HCT116 (cell line): ENCODE measurements at regions not wholly inside any gene's neighbourhood (a gene's known extent, or its start where the extent isn't known, plus 50 kb on each side); places are given as distances from the start of the nearest gene placed in this dataset.
"Not testable (repeated sequence)": the region's sequence is repeated elsewhere in the genome, so short reads cannot be mapped to it uniquely, and the experiment has no call there.

Experiments
- ATAC-seq: fragments of 200-7000 bp; cut with Tn5 transposase; 2 replicates; pipeline ENCODE4 v1.9.1; 2020; ENCODE audit warnings: mild to moderate bottlenecking, moderate library complexity
- BruUV-seq: library from RNA; stranded (reverse); fragments of 400-500 nt; replicated peaks from 2 replicates; lab custom pipeline; 2021; lab: Mats Ljungman, UMichigan
- CTCF ChIA-PET: fragments of 300-600 bp; sonication (Branson Sonifier 250); formaldehyde crosslinking; loops from one replicate; lab custom pipeline; 2021; ENCODE audit warnings: antibody characterized with exemption; lab: Charles Lee
- POLR2A ChIA-PET: fragments of 300-600, 350-600 bp; sonication (Branson Sonifier 250); formaldehyde crosslinking; loops from one replicate; lab custom pipeline; 2021; ENCODE audit warnings: antibody characterized with exemption; lab: Charles Lee
- RAD21 ChIA-PET, 2 experiments: fragments of 300-600 bp; sonication (Branson Sonifier 250); formaldehyde crosslinking; loops; one replicate each; lab custom pipeline; 2023; ENCODE audit warnings: low total read pairs in 2 of 2; ENCODE audit not compliant: uncharacterized antibody in 2 of 2, unreplicated experiment in 2 of 2, low non-redundant PET in 1 of 2; lab: Charles Lee
- DNase-seq: peaks from one replicate; pipeline ENCODE4 v3.0.0-alpha.2; 2010; ENCODE audit warnings: low read depth, low spot score
- H2AFZ ChIP-seq: fragments of 200-600 bp; shearing (Covaris generic), sonication (generic); 2 replicates; pipeline ENCODE4 v1.6.1; 2017; ENCODE audit warnings: low read depth, mixed run types, mixed read lengths, antibody characterized with exemption, low read length; ENCODE audit not compliant: poor library complexity, severe bottlenecking
- H3K27ac ChIP-seq: 2 replicates; pipeline ENCODE4 v1.5.1; 2012; ENCODE audit warnings: low read depth, low read length
- H3K27me3 ChIP-seq: fragments of 200-600 bp; sonication (generic); 2 replicates; pipeline ENCODE4 v1.6.1; 2016; ENCODE audit warnings: mixed run types, low read length, mixed read lengths; ENCODE audit not compliant: insufficient read depth
- H3K36me3 ChIP-seq, 2 experiments: fragments of 200-500 bp in 1 of 2; fragments of 200-600 bp in 1 of 2; sonication (Bioruptor generic) in 1 of 2; sonication (generic) in 1 of 2; 2 replicates each; pipeline versions ENCODE4 v1.5.1 to v1.6.1; 2014 to 2016; ENCODE audit warnings: low read length in 2 of 2, inconsistent platforms in 1 of 2, mixed read lengths in 1 of 2, mixed run types in 1 of 2; ENCODE audit not compliant: insufficient read depth in 2 of 2, control insufficient read depth in 1 of 2
- H3K4me1 ChIP-seq, 2 experiments: fragments of 200-600 bp in 1 of 2; sonication (generic) in 1 of 2; 2 replicates each; pipeline versions ENCODE4 v1.5.1 to v1.6.1; 2012 to 2017; ENCODE audit warnings: low read length in 2 of 2, inconsistent platforms in 1 of 2, mild to moderate bottlenecking in 1 of 2, mixed read lengths in 1 of 2, mixed run types in 1 of 2, moderate library complexity in 1 of 2; ENCODE audit not compliant: insufficient read depth in 2 of 2, control insufficient read depth in 1 of 2
- H3K4me2 ChIP-seq: fragments of 200-600 bp; sonication (generic); 2 replicates; pipeline ENCODE4 v1.6.1; 2017; ENCODE audit warnings: mixed run types, low read length, mixed read lengths
- H3K4me3 ChIP-seq, 2 experiments: fragments of 200-600 bp in 1 of 2; sonication (generic) in 1 of 2; replicated peaks in 1 of 2; 2 replicates each; pipeline ENCODE4 v1.5.1; 2011 to 2016; ENCODE audit warnings: low read length in 2 of 2, control low read depth in 1 of 2, low read depth in 1 of 2, mild to moderate bottlenecking in 1 of 2, mixed read lengths in 1 of 2, mixed run types in 1 of 2
- H3K79me2 ChIP-seq: fragments of 200-600 bp; sonication (generic); 2 replicates; pipeline ENCODE4 v1.6.1; 2017; ENCODE audit warnings: mild to moderate bottlenecking, mixed run types, low read length, moderate library complexity, mixed read lengths; ENCODE audit not compliant: insufficient read depth
- H3K9ac ChIP-seq: fragments of 200-600 bp; sonication (generic); 2 replicates; pipeline ENCODE4 v1.6.1; 2016; ENCODE audit warnings: low read length, mixed read lengths
- H3K9me2 ChIP-seq: fragments of 200-600 bp; sonication (generic), shearing (Covaris generic); 2 replicates; pipeline ENCODE4 v1.6.1; 2017; ENCODE audit warnings: mixed run types, mild to moderate bottlenecking, moderate library complexity; ENCODE audit not compliant: insufficient read depth
- H3K9me3 ChIP-seq, 2 experiments: fragments of 200-500 bp in 1 of 2; fragments of 200-600 bp in 1 of 2; sonication (Bioruptor generic) in 1 of 2; sonication (generic) in 1 of 2; 2 replicates each; pipeline ENCODE4 v1.6.1; 2014 to 2017; ENCODE audit warnings: low read length in 2 of 2, mixed read lengths in 2 of 2, inconsistent platforms in 1 of 2, low read depth in 1 of 2, mild to moderate bottlenecking in 1 of 2, mixed run types in 1 of 2, moderate library complexity in 1 of 2; ENCODE audit not compliant: control insufficient read depth in 1 of 2, insufficient read depth in 1 of 2
- H4K20me1 ChIP-seq: fragments of 200-600 bp; sonication (generic), shearing (Covaris generic); 2 replicates; pipeline ENCODE4 v1.6.1; 2017; ENCODE audit warnings: mixed run types, mild to moderate bottlenecking, moderate library complexity; ENCODE audit not compliant: insufficient read depth
- CBX3 ChIP-seq: IDR thresholded peaks from 2 replicates; pipeline ENCODE4 v1.6.1; 2012; ENCODE audit warnings: low read depth
- ELF1 ChIP-seq: IDR thresholded peaks from 2 replicates; pipeline ENCODE4 v1.6.1; 2012; ENCODE audit warnings: low read depth, borderline replicate concordance
- EZH2phosphoT487 ChIP-seq: fragments of 200-600 bp; IDR thresholded peaks from 2 replicates; pipeline ENCODE4 v1.6.1; 2018; ENCODE audit warnings: antibody characterized with exemption, borderline replicate concordance
- POLR2A ChIP-seq: IDR thresholded peaks from 2 replicates; pipeline ENCODE4 v1.7.0; 2011; ENCODE audit warnings: borderline replicate concordance; ENCODE audit not compliant: insufficient read depth, insufficient read length; ENCODE audit errors: extremely low read depth
- RAD21 ChIP-seq: IDR thresholded peaks from 2 replicates; pipeline ENCODE4 v1.6.1; 2012; ENCODE audit warnings: low read depth, mild to moderate bottlenecking
- SIN3A ChIP-seq: IDR thresholded peaks from 2 replicates; pipeline ENCODE4 v1.6.1; 2012; ENCODE audit warnings: low read depth
- SP1 ChIP-seq: IDR thresholded peaks from 2 replicates; pipeline ENCODE4 v1.6.1; 2012; ENCODE audit warnings: low read depth
- SRF ChIP-seq: IDR thresholded peaks from 2 replicates; pipeline ENCODE4 v1.6.1; 2012; ENCODE audit warnings: low read depth
- YY1 ChIP-seq: IDR thresholded peaks from 2 replicates; pipeline ENCODE4 v1.6.1; 2011; ENCODE audit warnings: low read length, low read depth, moderate library complexity, mild to moderate bottlenecking; ENCODE audit not compliant: insufficient replicate concordance; ENCODE audit errors: extremely low read depth
- intact Hi-C: fragments of 100-400 bp; cut with micrococcal nuclease; formaldehyde crosslinking; loops from 2 replicates; pipeline ENCODE4 v1.10.0; 2022

DNA sequence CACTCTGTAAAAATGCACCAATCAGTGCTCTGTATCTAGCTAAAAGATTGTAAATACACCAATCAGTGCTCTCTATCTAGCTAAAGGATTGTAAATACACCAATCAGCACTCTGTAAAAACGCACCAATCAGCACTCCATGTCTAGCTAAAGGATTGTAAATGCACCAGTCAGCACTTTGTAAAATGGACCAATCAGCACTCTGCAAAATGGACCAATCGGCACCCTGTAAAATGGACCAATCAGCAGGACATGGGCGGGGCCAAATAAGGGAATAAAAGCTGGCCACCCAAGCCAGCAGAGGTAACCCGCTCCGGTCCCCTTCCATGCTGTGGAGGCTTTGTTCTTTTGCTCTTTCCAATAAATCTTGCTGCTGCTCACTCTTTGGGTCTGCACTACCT is 140.7 kb downstream of the ELOVL4 start:
- H3K9me2 ChIP-seq, DNase-seq, ATAC-seq, H3K27ac ChIP-seq, H3K27me3 ChIP-seq, H4K20me1 ChIP-seq, H3K4me3 ChIP-seq, H2AFZ ChIP-seq, RAD21 ChIA-PET, intact Hi-C loops, H3K4me1 ChIP-seq, BruUV-seq, H3K36me3 ChIP-seq, H3K79me2 ChIP-seq, POLR2A ChIA-PET, H3K9me3 ChIP-seq, H3K9ac ChIP-seq, H3K4me2 ChIP-seq, CTCF ChIA-PET: not testable (repeated sequence)

DNA sequence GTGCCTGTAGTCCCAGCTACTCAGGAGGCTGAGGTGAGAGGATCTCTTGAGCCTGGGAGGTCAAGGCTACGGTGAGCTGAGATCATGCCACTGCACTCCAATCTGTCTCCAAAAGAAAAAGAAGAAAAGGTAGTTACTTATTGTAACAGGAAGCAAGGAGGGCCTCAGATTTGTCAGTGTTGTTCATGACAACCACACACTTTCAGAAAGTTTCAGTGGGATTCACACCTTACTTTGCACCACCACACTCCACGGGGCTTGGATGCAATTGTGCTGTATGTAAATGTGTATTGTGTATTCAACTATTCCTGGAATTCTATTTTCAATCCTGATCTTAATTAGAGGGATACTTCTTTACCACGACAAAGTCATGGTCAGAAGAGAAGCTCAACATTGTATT is 142.6 kb downstream of the ELOVL4 start:
- Histone ChIP-seq H2AFZ (no peak overlapping the region), H3K36me3 (no peaks in the 10 kb centered on the region), H3K79me2 (no peaks in the 10 kb centered on the region), H3K9me3 (no peaks in the 10 kb centered on the region), H3K9me2 (no peaks in the 10 kb centered on the region), H3K4me3 (no peak overlapping the region), H4K20me1 (no peaks in the 10 kb centered on the region), H3K4me1 (no peaks in the 10 kb centered on the region), H3K4me2 (no peak overlapping the region), H3K27ac (no peak overlapping the region), H3K27me3 (no peaks in the 10 kb centered on the region), H3K9ac (no peak overlapping the region)
- DNase-seq (no peak), ATAC-seq (no peak)
- BruUV-seq = no TSS peak
- POLR2A ChIA-PET = no interaction called here
- CTCF ChIA-PET = no interaction called here
- intact Hi-C loops = no loop called here
- RAD21 ChIA-PET = no interaction called here
- TF ChIP-seq SIN3A (no peak), SP1 (no peak), ELF1 (no peak), CBX3 (no peak), EZH2phosphoT487 (no peak), RAD21 (no peak), YY1 (no peak), SRF (no peak), POLR2A (no peak)
